H1 (cell line): ENCODE measurements at regions not wholly inside any gene's neighbourhood (a gene's known extent, or its start where the extent isn't known, plus 50 kb on each side); places are given as distances from the start of the nearest gene placed in this dataset.

Source experiments
- CTCF ChIA-PET: fragments of 300-600 bp; sonication (Branson Sonifier 250); formaldehyde crosslinking; loops from one replicate; lab custom pipeline; 2021; ENCODE audit not compliant: partially characterized antibody; lab: Charles Lee
- POLR2A ChIA-PET: fragments of 300-600 bp; sonication (Branson Sonifier 250); formaldehyde crosslinking; loops from one replicate; lab custom pipeline; 2021; ENCODE audit warnings: inconsistent platforms; ENCODE audit not compliant: partially characterized antibody; lab: Charles Lee
- DNase-seq, 2 experiments: peaks; one replicate each; pipeline versions ENCODE4 v3.0.0 to v3.0.0-alpha.2; 2010 to 2022; ENCODE audit warnings: low spot score in 2 of 2, low read depth in 1 of 2, mixed read lengths in 1 of 2
- FAIRE-seq: peaks from 2 replicates; lab custom pipeline; 2011; peaks lifted over from hg19 to GRCh38; lab: Jason Lieb, UNC
- H2AFZ ChIP-seq: 2 replicates; pipeline ENCODE4 v1.8.1; 2012; ENCODE audit warnings: low read length, inconsistent platforms
- H2AK5ac ChIP-seq: 2 replicates; pipeline ENCODE4 v1.6.1; 2013; ENCODE audit warnings: low read depth, low read length
- H2BK120ac ChIP-seq: replicated peaks from 2 replicates; pipeline ENCODE3; 2013; ENCODE audit warnings: low read depth, low read length, inconsistent platforms
- H2BK12ac ChIP-seq: 2 replicates; pipeline ENCODE4 v1.6.1; 2013; ENCODE audit warnings: low read depth, low read length
- H2BK15ac ChIP-seq: 2 replicates; pipeline ENCODE4 v1.6.1; 2013; ENCODE audit warnings: low read length
- H2BK20ac ChIP-seq: 2 replicates; pipeline ENCODE4 v1.6.1; 2013; ENCODE audit warnings: low read length
- H2BK5ac ChIP-seq: 2 replicates; pipeline ENCODE4 v1.6.1; 2013; ENCODE audit warnings: low read depth, low read length
- H3K14ac ChIP-seq: 2 replicates; pipeline ENCODE4 v1.6.1; 2013; ENCODE audit warnings: inconsistent platforms; ENCODE audit not compliant: insufficient read length
- H3K18ac ChIP-seq: 2 replicates; pipeline ENCODE4 v1.6.1; 2013; ENCODE audit warnings: low read length; ENCODE audit errors: extremely low read depth
- H3K23ac ChIP-seq: 2 replicates; pipeline ENCODE4 v1.6.1; 2013; ENCODE audit warnings: inconsistent platforms; ENCODE audit not compliant: insufficient read length
- H3K23me2 ChIP-seq: 2 replicates; pipeline ENCODE4 v1.6.1; 2013; ENCODE audit warnings: low read depth, low read length
- H3K27ac ChIP-seq: 2 replicates; pipeline ENCODE4 v1.6.1; 2011; ENCODE audit warnings: low read depth, low read length, inconsistent platforms
- H3K27me3 ChIP-seq, 4 experiments: replicated peaks in 1 of 4; 1 replicate in 1 of 4; 2 replicates in 3 of 4; pipeline versions ENCODE4 v1.6.1 to v1.8.1; 2011 to 2013; ENCODE audit warnings: low read length in 3 of 4, mild to moderate bottlenecking in 3 of 4, inconsistent platforms in 2 of 4, mixed read lengths in 2 of 4, moderate library complexity in 1 of 4; ENCODE audit not compliant: control insufficient read depth in 3 of 4, insufficient read depth in 3 of 4; ENCODE audit errors: extremely low read depth in 1 of 4
- H3K36me3 ChIP-seq, 4 experiments: 2 replicates each; pipeline versions ENCODE4 v1.6.1 to v1.8.1; 2011 to 2013; ENCODE audit warnings: mild to moderate bottlenecking in 4 of 4, low read length in 3 of 4, moderate library complexity in 2 of 4, control low read depth in 1 of 4, inconsistent platforms in 1 of 4; ENCODE audit not compliant: insufficient read depth in 4 of 4, control insufficient read depth in 2 of 4
- H3K4ac ChIP-seq: replicated peaks from 2 replicates; pipeline ENCODE3; 2013; ENCODE audit warnings: low read length, low read depth, mixed read lengths, inconsistent platforms; ENCODE audit not compliant: insufficient read length
- H3K4me1 ChIP-seq, 4 experiments: replicated peaks in 1 of 4; 1 replicate in 1 of 4; 2 replicates in 3 of 4; pipeline versions ENCODE4 v1.6.1 to v1.8.1; 2011 to 2013; ENCODE audit warnings: low read length in 3 of 4, inconsistent platforms in 2 of 4, mixed read lengths in 1 of 4; ENCODE audit not compliant: insufficient read depth in 4 of 4, control insufficient read depth in 3 of 4
- H3K4me2 ChIP-seq, 2 experiments: 2 replicates each; pipeline versions ENCODE4 v1.6.1 to v1.8.1; 2011 to 2013; ENCODE audit warnings: low read depth in 2 of 2, low read length in 2 of 2, control low read depth in 1 of 2, inconsistent platforms in 1 of 2, mild to moderate bottlenecking in 1 of 2; ENCODE audit not compliant: insufficient read depth in 1 of 2
- H3K4me3 ChIP-seq, 4 experiments: fragments of 200-600, 300-600 bp in 1 of 4; sonication (generic), shearing (Covaris generic), sonication (Bioruptor Twin) in 1 of 4; 2 replicates each; pipeline versions ENCODE4 v1.5.1 to v1.8.1; 2011 to 2016; ENCODE audit warnings: low read length in 4 of 4, low read depth in 3 of 4, control low read depth in 2 of 4, inconsistent platforms in 2 of 4, mild to moderate bottlenecking in 2 of 4, mixed read lengths in 1 of 4, moderate library complexity in 1 of 4; ENCODE audit not compliant: insufficient read depth in 2 of 4; ENCODE audit errors: extremely low read depth in 1 of 4
- H3K56ac ChIP-seq: replicated peaks from 2 replicates; pipeline ENCODE3; 2013; ENCODE audit warnings: low read depth, mild to moderate bottlenecking, mixed read lengths, low read length, inconsistent platforms; ENCODE audit not compliant: insufficient read length
- H3K79me1 ChIP-seq: 2 replicates; pipeline ENCODE4 v1.6.1; 2013; ENCODE audit warnings: low read depth, low read length, control low read depth
- H3K79me2 ChIP-seq, 2 experiments: 2 replicates each; pipeline versions ENCODE4 v1.6.1 to v1.8.1; 2012 to 2013; ENCODE audit warnings: low read length in 2 of 2, mild to moderate bottlenecking in 2 of 2, inconsistent platforms in 1 of 2; ENCODE audit not compliant: insufficient read depth in 2 of 2, control insufficient read depth in 1 of 2
- H3K9ac ChIP-seq, 4 experiments: replicated peaks in 1 of 4; 1 replicate in 1 of 4; 2 replicates in 3 of 4; pipeline versions ENCODE4 v1.6.1 to v1.8.1; 2011 to 2013; ENCODE audit warnings: low read depth in 3 of 4, low read length in 3 of 4, control low read depth in 2 of 4, mild to moderate bottlenecking in 2 of 4, moderate library complexity in 2 of 4, inconsistent platforms in 1 of 4; ENCODE audit errors: extremely low read depth in 1 of 4
- H3K9me3 ChIP-seq, 2 experiments: 2 replicates each; pipeline versions ENCODE4 v1.6.1 to v1.8.1; 2012 to 2013; ENCODE audit warnings: mild to moderate bottlenecking in 2 of 2, moderate library complexity in 2 of 2, control low read depth in 1 of 2, inconsistent platforms in 1 of 2, low read depth in 1 of 2, low read length in 1 of 2, mixed read lengths in 1 of 2; ENCODE audit not compliant: insufficient read depth in 2 of 2
- H4K20me1 ChIP-seq, 2 experiments: replicated peaks in 1 of 2; 2 replicates each; pipeline versions ENCODE3 to v1.8.1; 2011 to 2013; ENCODE audit warnings: inconsistent platforms in 2 of 2, low read length in 2 of 2, mild to moderate bottlenecking in 1 of 2; ENCODE audit not compliant: insufficient read depth in 2 of 2, control insufficient read depth in 1 of 2
- H4K5ac ChIP-seq: 2 replicates; pipeline ENCODE4 v1.6.1; 2013; ENCODE audit warnings: low read length, low read depth, mixed read lengths, inconsistent platforms; ENCODE audit not compliant: insufficient read length
- H4K8ac ChIP-seq: 2 replicates; pipeline ENCODE4 v1.8.0; 2013; ENCODE audit warnings: mild to moderate bottlenecking, moderate library complexity, low read length, inconsistent platforms; ENCODE audit not compliant: insufficient read depth; ENCODE audit errors: extremely low read depth
- H4K91ac ChIP-seq: replicated peaks from 2 replicates; pipeline ENCODE3; 2013; ENCODE audit warnings: low read length, mixed read lengths, inconsistent platforms; ENCODE audit not compliant: insufficient read length
- ATF2 ChIP-seq: IDR thresholded peaks from 2 replicates; pipeline ENCODE4 v1.6.1; 2012; ENCODE audit warnings: low read length, inconsistent platforms

- Histone ChIP-seq H3K23me2 (no peaks in the 10 kb centered on the region), H2BK12ac (no peak overlapping the region), H3K23ac (no peak overlapping the region), H3K27me3 (peaks cover 0 to 1% (median 0%) of the 10 kb centered on the region in 4 experiments; a peak in 1 of 7 replicates), H3K79me1 (no peaks in the 10 kb centered on the region; the same call in 1 of the 2 replicates), H2BK5ac (no peak overlapping the region), H3K18ac (no peak overlapping the region), H3K36me3 (no peaks in the 10 kb centered on the region), H4K20me1 (no peaks in the 10 kb centered on the region), H2BK120ac (no peak overlapping the region), H3K14ac (no peak overlapping the region), H3K4me1 (no peaks in the 10 kb centered on the region; a peak in 1 of 7 replicates), H4K5ac (no peak overlapping the region), H2AK5ac (no peak overlapping the region), H2BK15ac (no peak overlapping the region), H2BK20ac (no peak overlapping the region), H3K27ac (no peak overlapping the region), H3K79me2 (peaks cover 0 to 13% of the 10 kb centered on the region in 2 experiments; a peak in 2 of 4 replicates), H3K56ac (no peak overlapping the region), H4K8ac (no peak overlapping the region), H3K4me2 (no peak overlapping the region), H4K91ac (no peak overlapping the region), H3K4ac (no peak overlapping the region), H3K9ac (no peak overlapping the region), H3K4me3 (no peak overlapping the region), H3K9me3 (no peaks in the 10 kb centered on the region), H2AFZ (no peak overlapping the region)
- DNase-seq (no peak), FAIRE-seq (no peak)
- CTCF ChIA-PET: no interaction called here
- POLR2A ChIA-PET: no interaction called here
- no peak for TF ChIP-seq ATF2
These were observed 54.6 kb upstream of the PRKACB start for GRCh38 chr1:84089465-84089864.
